Chondrocyte (in vitro differentiated cells): ENCODE measurements at regions not wholly inside any gene's neighbourhood (a gene's known extent, or its start where the extent isn't known, plus 50 kb on each side); places are given as distances from the start of the nearest gene placed in this dataset.

ENCODE experiments used
- DNase-seq: peaks from one replicate; pipeline ENCODE4 v3.0.0; 2021; ENCODE audit warnings: mixed read lengths, low spot score
- H3K27ac Mint-ChIP-seq: one replicate; pipeline ENCODE4 v1.8.0; 2021; ENCODE audit warnings: mild to moderate bottlenecking, moderate library complexity, mixed read lengths; ENCODE audit not compliant: unreplicated experiment
- H3K27me3 Mint-ChIP-seq: 2 replicates; pipeline ENCODE4 v1.8.0; 2021; ENCODE audit warnings: low read depth, mixed read lengths
- H3K36me3 Mint-ChIP-seq: 2 replicates; pipeline ENCODE4 v1.8.0; 2021; ENCODE audit warnings: low read depth, mixed read lengths
- H3K4me1 Mint-ChIP-seq: 2 replicates; pipeline ENCODE4 v1.8.0; 2021; ENCODE audit warnings: low read depth, mild to moderate bottlenecking, mixed read lengths
- H3K4me3 Mint-ChIP-seq: one replicate; pipeline ENCODE4 v1.8.0; 2021; ENCODE audit warnings: mild to moderate bottlenecking, moderate library complexity, mixed read lengths; ENCODE audit not compliant: unreplicated experiment
- H3K9me3 Mint-ChIP-seq: 2 replicates; pipeline ENCODE4 v1.8.0; 2021; ENCODE audit warnings: low read depth, mixed read lengths
- TF ChIP-seq, protein P1 (sequence below): fragments of 200-600 bp; sonication (generic); IDR thresholded peaks from 2 replicates; pipeline ENCODE4 v1.5.0; 2021; ENCODE audit warnings: antibody characterized with exemption, mild to moderate bottlenecking, moderate library complexity

DNA sequence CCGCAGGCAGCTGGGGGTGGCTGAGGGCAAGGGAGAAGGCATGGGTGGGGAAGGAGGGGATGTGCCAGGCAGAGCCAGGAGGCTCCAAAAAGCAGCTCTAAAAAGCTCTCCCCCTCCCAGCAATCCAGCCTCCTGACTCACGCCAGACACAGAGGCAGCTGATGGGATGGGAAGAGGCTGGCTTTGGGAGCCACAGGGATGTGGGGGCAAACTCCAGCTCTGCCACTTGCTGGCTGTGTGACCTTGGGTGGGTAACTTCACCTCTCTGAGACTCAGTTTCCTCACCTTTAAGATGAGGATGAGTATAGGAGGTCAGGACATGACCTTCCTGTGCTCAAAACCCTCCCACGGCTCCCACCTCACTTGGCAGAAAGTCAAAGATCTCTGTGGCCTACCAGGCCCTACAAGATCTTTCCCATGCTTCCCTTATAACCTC is 148.9 kb downstream of the CEBPB start:
- H3K4me3 Mint-ChIP-seq, result no peak overlapping the region
- DNase-seq, result peak; percentile 32
- peaks cover 17% of the 10 kb centered on the region for H3K4me1 Mint-ChIP-seq
- no peaks in the 10 kb centered on the region for H3K9me3 Mint-ChIP-seq
- no peaks in the 10 kb centered on the region for H3K27me3 Mint-ChIP-seq
- no peak overlapping the region for H3K27ac Mint-ChIP-seq
- H3K36me3 Mint-ChIP-seq, result no peaks in the 10 kb centered on the region
- TF ChIP-seq, protein P1, sequence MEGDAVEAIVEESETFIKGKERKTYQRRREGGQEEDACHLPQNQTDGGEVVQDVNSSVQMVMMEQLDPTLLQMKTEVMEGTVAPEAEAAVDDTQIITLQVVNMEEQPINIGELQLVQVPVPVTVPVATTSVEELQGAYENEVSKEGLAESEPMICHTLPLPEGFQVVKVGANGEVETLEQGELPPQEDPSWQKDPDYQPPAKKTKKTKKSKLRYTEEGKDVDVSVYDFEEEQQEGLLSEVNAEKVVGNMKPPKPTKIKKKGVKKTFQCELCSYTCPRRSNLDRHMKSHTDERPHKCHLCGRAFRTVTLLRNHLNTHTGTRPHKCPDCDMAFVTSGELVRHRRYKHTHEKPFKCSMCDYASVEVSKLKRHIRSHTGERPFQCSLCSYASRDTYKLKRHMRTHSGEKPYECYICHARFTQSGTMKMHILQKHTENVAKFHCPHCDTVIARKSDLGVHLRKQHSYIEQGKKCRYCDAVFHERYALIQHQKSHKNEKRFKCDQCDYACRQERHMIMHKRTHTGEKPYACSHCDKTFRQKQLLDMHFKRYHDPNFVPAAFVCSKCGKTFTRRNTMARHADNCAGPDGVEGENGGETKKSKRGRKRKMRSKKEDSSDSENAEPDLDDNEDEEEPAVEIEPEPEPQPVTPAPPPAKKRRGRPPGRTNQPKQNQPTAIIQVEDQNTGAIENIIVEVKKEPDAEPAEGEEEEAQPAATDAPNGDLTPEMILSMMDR, result no peak

DNA sequence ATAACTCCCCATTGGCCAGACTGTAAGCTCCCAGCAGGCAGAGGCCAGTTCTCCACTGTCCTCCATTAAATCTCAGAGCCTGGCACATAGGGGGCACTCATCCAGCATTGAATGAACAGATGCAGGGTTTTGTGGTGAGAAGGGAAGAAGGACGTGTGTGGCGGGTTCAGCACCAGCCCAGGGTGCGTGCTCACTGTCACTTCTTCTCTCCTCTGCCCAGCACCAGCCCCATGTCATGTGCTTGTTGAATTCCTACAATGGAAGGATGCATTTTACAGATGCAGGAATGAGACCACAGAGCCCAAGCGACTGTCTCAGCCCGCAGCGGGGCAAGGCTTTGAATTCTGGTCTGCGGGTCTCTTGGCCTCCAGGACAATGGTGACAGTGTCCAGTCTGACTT is 149.9 kb downstream of the CEBPB start:
- no peaks in the 10 kb centered on the region for H3K9me3 Mint-ChIP-seq
- TF ChIP-seq, protein P1, result no peak
- H3K27me3 Mint-ChIP-seq, result no peaks in the 10 kb centered on the region
- peaks cover 17% of the 10 kb centered on the region for H3K4me1 Mint-ChIP-seq
- no peaks in the 10 kb centered on the region for H3K36me3 Mint-ChIP-seq
- no peak for DNase-seq
- H3K27ac Mint-ChIP-seq, result no peak overlapping the region
- H3K4me3 Mint-ChIP-seq, result no peak overlapping the region

DNA sequence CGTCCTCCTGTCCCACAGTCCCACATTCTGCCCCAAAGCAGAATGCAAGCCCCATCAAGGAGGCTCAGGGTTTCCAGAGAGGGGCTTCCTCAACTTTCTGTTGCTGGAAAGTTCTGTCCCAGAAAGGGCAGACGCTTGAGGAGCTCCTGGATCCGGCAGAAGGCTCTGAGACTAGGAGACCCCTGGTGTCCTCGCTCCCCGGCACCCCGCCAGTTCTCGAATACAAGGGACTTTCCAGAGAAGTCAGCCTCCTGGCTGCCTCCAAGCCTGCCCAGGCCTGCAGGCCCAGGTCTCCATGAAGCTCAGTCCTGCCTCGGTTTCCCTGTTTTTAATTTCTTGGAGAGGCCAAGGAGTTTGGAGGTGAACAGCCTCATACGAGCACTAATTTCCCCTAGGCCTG is 150.4 kb downstream of the CEBPB start:
- no peak for DNase-seq
- no peak overlapping the region for H3K4me3 Mint-ChIP-seq
- H3K27me3 Mint-ChIP-seq, result no peaks in the 10 kb centered on the region
- H3K36me3 Mint-ChIP-seq, result no peaks in the 10 kb centered on the region
- H3K27ac Mint-ChIP-seq, result no peak overlapping the region
- TF ChIP-seq, protein P1, result no peak
- no peaks in the 10 kb centered on the region for H3K9me3 Mint-ChIP-seq
- peaks cover 19% of the 10 kb centered on the region for H3K4me1 Mint-ChIP-seq

DNA sequence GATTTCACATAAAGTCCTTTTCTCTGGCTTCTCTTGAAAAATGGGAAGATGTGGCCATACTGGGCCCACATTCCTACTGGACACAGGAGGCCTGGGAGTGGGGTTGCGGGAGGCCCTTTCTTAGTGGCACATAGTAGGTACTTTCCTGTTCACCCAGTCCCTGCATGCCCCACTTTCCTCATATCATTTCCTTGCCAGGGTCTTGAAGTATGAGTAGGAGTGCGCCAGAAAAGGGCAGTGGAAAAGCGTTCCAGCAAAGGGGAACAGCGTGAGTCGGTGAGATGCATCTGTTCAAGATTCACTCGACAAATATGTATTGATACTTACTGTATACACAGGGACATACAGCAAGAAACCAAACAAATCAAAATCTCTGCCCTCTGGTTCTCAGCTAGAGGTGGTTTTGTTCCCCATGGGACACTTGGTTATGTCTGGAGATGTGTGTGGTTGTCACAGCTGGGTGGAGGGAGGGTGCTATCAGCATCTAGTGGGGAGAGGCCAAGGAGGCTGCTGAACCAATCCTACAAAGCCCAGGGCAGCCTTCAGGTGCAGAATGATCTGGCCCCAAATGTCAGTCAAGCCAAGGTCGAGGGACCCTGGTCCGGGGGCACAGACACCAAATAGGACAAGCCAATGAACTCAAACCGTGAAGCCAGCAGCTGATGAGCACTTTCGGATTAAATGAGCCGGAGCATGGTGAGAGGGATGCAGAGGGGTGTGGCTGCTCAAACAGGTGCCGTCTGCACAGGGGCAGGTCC is 151.4 kb downstream of the CEBPB start:
- TF ChIP-seq, protein P1, result no peak
- no peak for DNase-seq
- peaks cover 27% of the 10 kb centered on the region for H3K4me1 Mint-ChIP-seq
- no peaks in the 10 kb centered on the region for H3K9me3 Mint-ChIP-seq
- no peak overlapping the region for H3K4me3 Mint-ChIP-seq
- H3K36me3 Mint-ChIP-seq, result no peaks in the 10 kb centered on the region
- no peaks in the 10 kb centered on the region for H3K27me3 Mint-ChIP-seq
- no peak overlapping the region for H3K27ac Mint-ChIP-seq

DNA sequence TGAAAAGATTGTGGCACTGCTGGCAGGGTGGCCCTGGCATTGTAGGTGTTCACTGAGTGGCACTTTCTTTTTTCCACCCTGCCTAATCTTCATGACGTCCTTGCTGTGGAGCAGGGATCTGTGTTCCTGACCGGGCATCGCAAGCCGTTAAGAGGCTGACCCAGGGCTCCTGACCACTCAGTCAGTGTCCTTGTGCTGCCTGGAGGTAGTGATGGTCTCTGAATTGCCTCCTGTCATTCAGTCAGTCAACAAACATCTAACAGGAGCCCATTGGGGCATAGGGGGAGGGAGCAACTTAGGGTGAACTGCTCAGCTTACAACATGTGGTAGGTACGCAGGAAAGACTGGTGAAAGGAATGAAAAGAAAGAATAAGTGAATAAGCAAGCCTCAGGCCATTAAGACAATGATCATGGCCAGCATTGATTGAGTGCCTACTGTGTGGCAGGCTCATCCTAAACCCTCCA is 152.0 kb downstream of the CEBPB start:
- Mint-ChIP-seq H3K36me3 (no peaks in the 10 kb centered on the region), H3K4me1 (peaks cover 27% of the 10 kb centered on the region), H3K4me3 (no peak overlapping the region), H3K27ac (no peak overlapping the region), H3K27me3 (no peaks in the 10 kb centered on the region), H3K9me3 (no peaks in the 10 kb centered on the region)
- TF ChIP-seq, protein P1, result no peak
- no peak for DNase-seq
